MM.1S (cell line): ENCODE measurements at regions not wholly inside any gene's neighbourhood (a gene's known extent, or its start where the extent isn't known, plus 50 kb on each side); places are given as distances from the start of the nearest gene placed in this dataset.

Experiments used
- DNase-seq: peaks from one replicate; pipeline ENCODE4 v3.0.0-alpha.2; 2015
- H2AFZ ChIP-seq: fragments of 300-600 bp; sonication (generic); 2 replicates; pipeline ENCODE4 v1.6.0; 2016; ENCODE audit warnings: antibody characterized with exemption, low read length
- H3F3A ChIP-seq: fragments of 300-600 bp; sonication (generic); 2 replicates; pipeline ENCODE4 v1.6.1; 2016; ENCODE audit warnings: mild to moderate bottlenecking, antibody characterized with exemption, low read length, moderate library complexity, mixed read lengths; ENCODE audit not compliant: insufficient read depth
- H3K27ac ChIP-seq: fragments of 300-600 bp; sonication (generic); 2 replicates; pipeline ENCODE4 v1.5.1; 2016; ENCODE audit warnings: mild to moderate bottlenecking, low read length
- H3K27me3 ChIP-seq: fragments of 300-600 bp; sonication (generic); replicated peaks from 2 replicates; pipeline ENCODE4 v1.6.0; 2016; ENCODE audit warnings: low read length; ENCODE audit not compliant: insufficient read depth
- H3K36me3 ChIP-seq: fragments of 300-600 bp; sonication (generic); replicated peaks from 2 replicates; pipeline ENCODE4 v1.6.1; 2016; ENCODE audit warnings: mild to moderate bottlenecking, low read length, mixed read lengths; ENCODE audit not compliant: insufficient read depth
- H3K4me1 ChIP-seq: fragments of 300-600 bp; sonication (generic); 2 replicates; pipeline ENCODE4 v1.6.1; 2016; ENCODE audit warnings: low read length, mixed read lengths
- H3K4me2 ChIP-seq: fragments of 300-600 bp; sonication (generic); 2 replicates; pipeline ENCODE4 v1.6.0; 2016; ENCODE audit warnings: low read depth, low read length
- H3K4me3 ChIP-seq: fragments of 300-600 bp; sonication (generic); 2 replicates; pipeline ENCODE4 v1.5.1; 2016; ENCODE audit warnings: low read length, mixed read lengths
- H3K79me2 ChIP-seq: fragments of 300-600 bp; sonication (generic); 2 replicates; pipeline ENCODE4 v1.6.1; 2016; ENCODE audit warnings: mixed run types, low read length, mixed read lengths
- H3K9ac ChIP-seq: fragments of 300-600 bp; sonication (generic); 2 replicates; pipeline ENCODE4 v1.6.1; 2016; ENCODE audit warnings: low read length, mixed read lengths
- H3K9me2 ChIP-seq: fragments of 300-600 bp; sonication (generic); replicated peaks from 2 replicates; pipeline ENCODE4 v1.6.1; 2016; ENCODE audit warnings: mild to moderate bottlenecking, low read length, mixed read lengths; ENCODE audit not compliant: insufficient read depth
- H3K9me3 ChIP-seq: fragments of 300-600 bp; sonication (generic); replicated peaks from 2 replicates; pipeline ENCODE4 v1.6.1; 2016; ENCODE audit warnings: mild to moderate bottlenecking, low read length, mixed read lengths; ENCODE audit not compliant: insufficient read depth
- H4K20me1 ChIP-seq: fragments of 300-600 bp; sonication (generic); 2 replicates; pipeline ENCODE4 v1.6.1; 2016; ENCODE audit warnings: mild to moderate bottlenecking, low read length, moderate library complexity, mixed read lengths; ENCODE audit not compliant: insufficient read depth
- EZH2 ChIP-seq: fragments of 300-600 bp; sonication (generic); optimal IDR thresholded peaks from 2 replicates; pipeline ENCODE3; 2017; ENCODE audit warnings: low read depth, mild to moderate bottlenecking, antibody characterized with exemption, low read length, mixed read lengths
- EZH2phosphoT487 ChIP-seq: fragments of 300-600 bp; sonication (generic); IDR thresholded peaks from 2 replicates; pipeline ENCODE4 v1.6.1; 2018; ENCODE audit warnings: antibody characterized with exemption, low read length
- TF ChIP-seq, protein P1 (sequence below): fragments of 300-600 bp; sonication (generic); IDR thresholded peaks from 2 replicates; pipeline ENCODE4 v1.5.1; 2016; ENCODE audit warnings: antibody characterized with exemption, low read length, mixed read lengths

DNA sequence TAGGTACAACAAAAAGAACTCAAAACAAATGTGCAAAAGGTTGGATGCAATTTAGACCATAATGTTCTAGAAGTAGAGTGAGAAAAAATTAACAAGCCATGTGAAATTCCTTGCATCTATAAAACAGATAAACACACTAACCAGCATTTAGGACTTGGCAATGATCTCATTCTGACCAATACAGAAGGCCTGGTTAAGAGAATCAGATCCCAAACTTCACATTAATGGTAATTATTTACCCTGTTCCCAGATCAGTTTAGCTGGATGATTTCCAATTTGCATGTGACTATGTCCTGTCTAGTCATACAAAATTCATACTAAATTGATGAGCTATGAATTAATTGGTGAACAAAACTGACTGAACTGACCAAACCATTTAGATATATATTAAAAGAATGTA, 98.4 kb upstream of the FIGN start:
- Histone ChIP-seq H3K27ac (no peak overlapping the region), H3F3A (no peaks in the 10 kb centered on the region), H3K4me1 (no peaks in the 10 kb centered on the region), H3K4me3 (no peak overlapping the region), H3K9me3 (no peaks in the 10 kb centered on the region), H2AFZ (no peak overlapping the region), H3K9me2 (no peaks in the 10 kb centered on the region), H3K9ac (no peak overlapping the region), H3K36me3 (no peaks in the 10 kb centered on the region), H4K20me1 (no peaks in the 10 kb centered on the region), H3K79me2 (no peaks in the 10 kb centered on the region), H3K4me2 (no peak overlapping the region), H3K27me3 (no peaks in the 10 kb centered on the region)
- TF ChIP-seq EZH2 (no peak), EZH2phosphoT487 (no peak)
- DNase-seq = no peak

DNA sequence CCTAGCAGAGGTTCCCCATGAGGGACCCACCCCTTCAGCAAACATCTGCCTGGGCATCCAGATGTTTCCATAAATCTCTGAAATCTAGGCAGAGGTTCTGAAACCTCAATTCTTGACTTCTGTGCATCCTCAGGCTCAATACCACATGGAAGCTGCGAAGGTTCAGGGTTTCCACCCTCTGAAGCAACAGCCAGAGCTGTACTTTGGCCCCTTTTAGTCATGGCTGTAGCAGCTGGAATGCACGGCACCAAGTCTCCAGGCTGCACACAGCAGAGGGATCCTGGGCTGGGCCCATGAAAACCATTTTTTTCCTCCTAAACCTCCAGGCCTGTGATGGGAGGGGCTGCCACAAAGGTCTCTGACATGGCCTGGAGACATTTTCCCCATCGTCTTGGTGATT, 93.0 kb upstream of the FIGN start:
- no peaks in the 10 kb centered on the region for H3K9me2 ChIP-seq
- H3K4me3 ChIP-seq = no peak overlapping the region
- no peaks in the 10 kb centered on the region for H3K27me3 ChIP-seq
- DNase-seq = no peak
- H3K9me3 ChIP-seq = no peaks in the 10 kb centered on the region
- H3K4me2 ChIP-seq = no peak overlapping the region
- no peaks in the 10 kb centered on the region for H3K36me3 ChIP-seq
- H4K20me1 ChIP-seq = no peaks in the 10 kb centered on the region
- H3K27ac ChIP-seq = no peak overlapping the region
- H3K4me1 ChIP-seq = no peaks in the 10 kb centered on the region
- H3K79me2 ChIP-seq = no peaks in the 10 kb centered on the region
- H3F3A ChIP-seq = no peaks in the 10 kb centered on the region
- H3K9ac ChIP-seq = no peak overlapping the region
- no peak overlapping the region for H2AFZ ChIP-seq
- no peak for TF ChIP-seq EZH2
- no peak for TF ChIP-seq EZH2phosphoT487
- TF ChIP-seq, protein P1, sequence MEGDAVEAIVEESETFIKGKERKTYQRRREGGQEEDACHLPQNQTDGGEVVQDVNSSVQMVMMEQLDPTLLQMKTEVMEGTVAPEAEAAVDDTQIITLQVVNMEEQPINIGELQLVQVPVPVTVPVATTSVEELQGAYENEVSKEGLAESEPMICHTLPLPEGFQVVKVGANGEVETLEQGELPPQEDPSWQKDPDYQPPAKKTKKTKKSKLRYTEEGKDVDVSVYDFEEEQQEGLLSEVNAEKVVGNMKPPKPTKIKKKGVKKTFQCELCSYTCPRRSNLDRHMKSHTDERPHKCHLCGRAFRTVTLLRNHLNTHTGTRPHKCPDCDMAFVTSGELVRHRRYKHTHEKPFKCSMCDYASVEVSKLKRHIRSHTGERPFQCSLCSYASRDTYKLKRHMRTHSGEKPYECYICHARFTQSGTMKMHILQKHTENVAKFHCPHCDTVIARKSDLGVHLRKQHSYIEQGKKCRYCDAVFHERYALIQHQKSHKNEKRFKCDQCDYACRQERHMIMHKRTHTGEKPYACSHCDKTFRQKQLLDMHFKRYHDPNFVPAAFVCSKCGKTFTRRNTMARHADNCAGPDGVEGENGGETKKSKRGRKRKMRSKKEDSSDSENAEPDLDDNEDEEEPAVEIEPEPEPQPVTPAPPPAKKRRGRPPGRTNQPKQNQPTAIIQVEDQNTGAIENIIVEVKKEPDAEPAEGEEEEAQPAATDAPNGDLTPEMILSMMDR = no peak

DNA sequence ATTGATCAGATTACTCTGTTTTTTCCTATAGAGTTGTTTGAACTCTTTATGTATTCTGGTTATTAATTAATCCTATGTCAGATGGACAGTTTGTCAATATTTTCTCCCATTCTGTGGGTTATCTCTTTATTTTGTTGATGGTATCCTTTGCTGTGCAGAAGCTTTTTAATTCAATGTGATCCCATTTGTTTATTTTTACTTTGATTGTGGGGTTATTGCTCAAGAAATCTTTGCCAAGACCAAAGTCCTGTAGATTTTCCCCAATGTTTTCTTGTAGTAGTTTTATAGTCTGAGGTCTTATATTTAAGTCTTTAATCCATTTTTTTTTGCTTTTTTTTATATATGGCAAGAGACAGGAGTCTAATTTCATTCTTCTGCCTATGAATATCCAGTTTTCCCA, 86.2 kb upstream of the FIGN start:
- no peaks in the 10 kb centered on the region for H3K36me3 ChIP-seq
- no peak overlapping the region for H2AFZ ChIP-seq
- no peaks in the 10 kb centered on the region for H3K79me2 ChIP-seq
- no peak overlapping the region for H3K27ac ChIP-seq
- DNase-seq = no peak
- H3K4me1 ChIP-seq = no peaks in the 10 kb centered on the region
- no peaks in the 10 kb centered on the region for H3K9me3 ChIP-seq
- no peaks in the 10 kb centered on the region for H3K27me3 ChIP-seq
- no peak overlapping the region for H3K4me2 ChIP-seq
- no peaks in the 10 kb centered on the region for H3F3A ChIP-seq
- no peak overlapping the region for H3K9ac ChIP-seq
- no peaks in the 10 kb centered on the region for H4K20me1 ChIP-seq
- TF ChIP-seq, protein P1 = no peak
- TF ChIP-seq EZH2phosphoT487 (no peak), EZH2 (no peak)
- H3K4me3 ChIP-seq = no peak overlapping the region
- no peaks in the 10 kb centered on the region for H3K9me2 ChIP-seq

DNA sequence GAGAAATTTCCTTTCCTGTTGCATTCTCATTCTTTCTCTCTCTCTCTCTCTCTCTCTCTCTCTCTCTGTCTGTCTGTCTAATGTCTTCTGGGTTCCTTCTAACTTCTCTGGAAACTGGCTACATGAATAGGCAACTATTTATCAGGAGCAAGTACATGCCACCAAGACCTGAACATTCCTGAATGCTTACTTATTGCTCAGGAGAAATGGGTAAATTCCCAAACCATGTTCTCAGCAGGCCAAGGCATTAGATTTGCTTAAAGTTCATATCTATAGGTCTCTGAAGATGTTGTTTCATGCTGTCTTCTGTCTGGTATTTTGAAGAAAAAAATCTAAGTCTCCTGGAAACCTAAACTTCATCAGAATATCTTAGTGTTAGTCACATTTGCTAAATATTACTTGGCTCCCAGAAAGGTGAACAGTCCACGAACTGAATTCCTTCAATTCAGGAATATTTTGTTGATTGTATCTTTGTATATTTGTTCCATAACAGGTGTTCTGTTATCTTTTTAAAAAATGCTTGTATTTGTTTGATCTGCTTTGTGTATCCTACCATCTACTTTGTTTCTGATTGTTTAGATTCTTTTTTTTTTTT, 77.2 kb upstream of the FIGN start:
- Histone ChIP-seq H3K27me3 (no peaks in the 10 kb centered on the region), H3K9me2 (no peaks in the 10 kb centered on the region), H4K20me1 (no peaks in the 10 kb centered on the region), H3K4me3 (no peak overlapping the region), H3K9ac (no peak overlapping the region), H3K27ac (no peak overlapping the region), H3K9me3 (no peaks in the 10 kb centered on the region), H3K36me3 (no peaks in the 10 kb centered on the region), H3K79me2 (no peaks in the 10 kb centered on the region), H3K4me2 (no peak overlapping the region), H3K4me1 (no peaks in the 10 kb centered on the region), H3F3A (no peaks in the 10 kb centered on the region), H2AFZ (no peak overlapping the region)
- DNase-seq = no peak
- TF ChIP-seq EZH2phosphoT487 (no peak), EZH2 (no peak)
- TF ChIP-seq, protein P1 = no peak
